HG02970 (cell line): ENCODE measurements at regions not wholly inside any gene's neighbourhood (a gene's known extent, or its start where the extent isn't known, plus 50 kb on each side); places are given as distances from the start of the nearest gene placed in this dataset.
"Not testable (repeated sequence)": the region's sequence is repeated elsewhere in the genome, so short reads cannot be mapped to it uniquely, and the experiment has no call there.

Experiments
- ATAC-seq: cut with Tn5 transposase; IDR thresholded peaks from one replicate; pipeline ENCODE4 v1.9.1; 2021; ENCODE audit warnings: mild to moderate bottlenecking, moderate library complexity, moderate number of reproducible peaks; ENCODE audit not compliant: unreplicated experiment, low FRiP score

- ATAC-seq, result no peak
These were observed 362.3 kb upstream of the EPHA5 start for GRCh38 chr4:66032571-66032970.

- ATAC-seq, result no peak
These were observed 358.4 kb upstream of the EPHA5 start for GRCh38 chr4:66028668-66029067.

GRCh38 chr4:66023061-66023460 lies 352.8 kb upstream of the EPHA5 start:
- ATAC-seq, result no peak

- ATAC-seq, result no peak
These were observed 347.4 kb upstream of the EPHA5 start for GRCh38 chr4:66017671-66018070.

- no peak for ATAC-seq
These were observed 346.0 kb upstream of the EPHA5 start for GRCh38 chr4:66016240-66016639.

- no peak for ATAC-seq
These were observed 344.0 kb upstream of the EPHA5 start for GRCh38 chr4:66014146-66014765.

- no peak for ATAC-seq
These were observed 330.3 kb upstream of the EPHA5 start for GRCh38 chr4:66000510-66001117.

- no peak for ATAC-seq
These were observed 329.2 kb upstream of the EPHA5 start for GRCh38 chr4:65999518-65999871.

- ATAC-seq, result not testable (repeated sequence)
These were observed 328.7 kb upstream of the EPHA5 start for GRCh38 chr4:65998807-65999517.

GRCh38 chr4:65983061-65983460 lies 312.8 kb upstream of the EPHA5 start:
- ATAC-seq, result no peak

- ATAC-seq, result no peak
These were observed 306.0 kb upstream of the EPHA5 start for GRCh38 chr4:65976287-65976686.

- ATAC-seq, result no peak
These were observed 302.9 kb upstream of the EPHA5 start for GRCh38 chr4:65973186-65973585.

GRCh38 chr4:65971686-65972085 lies 301.4 kb upstream of the EPHA5 start:
- ATAC-seq, result no peak

- no peak for ATAC-seq
These were observed 298.7 kb upstream of the EPHA5 start for GRCh38 chr4:65968831-65969558.

GRCh38 chr4:65960751-65961150 lies 290.5 kb upstream of the EPHA5 start:
- ATAC-seq, result no peak

- ATAC-seq, result no peak
These were observed 284.1 kb upstream of the EPHA5 start for GRCh38 chr4:65954416-65954815.

- no peak for ATAC-seq
These were observed 280.9 kb upstream of the EPHA5 start for GRCh38 chr4:65951177-65951576.

- ATAC-seq, result no peak
These were observed 272.8 kb upstream of the EPHA5 start for GRCh38 chr4:65943076-65943475.

GRCh38 chr4:65924843-65925242 lies 254.6 kb upstream of the EPHA5 start:
- ATAC-seq, result no peak

- no peak for ATAC-seq
These were observed 253.3 kb upstream of the EPHA5 start for GRCh38 chr4:65923616-65924015.

GRCh38 chr4:65921180-65921579 lies 250.9 kb upstream of the EPHA5 start:
- ATAC-seq, result no peak
